ENCODE measurements at regions not wholly inside any gene's neighbourhood (a gene's known extent, or its start where the extent isn't known, plus 50 kb on each side); places are given as distances from the start of the nearest gene placed in this dataset.

- DNase-seq = no peak
Measured at GRCh38 chr1:5599541-5599940, 392.7 kb downstream of the NPHP4 start.

- DNase-seq = no peak
Measured at GRCh38 chr1:5598824-5599395, 393.3 kb downstream of the NPHP4 start.

DNA sequence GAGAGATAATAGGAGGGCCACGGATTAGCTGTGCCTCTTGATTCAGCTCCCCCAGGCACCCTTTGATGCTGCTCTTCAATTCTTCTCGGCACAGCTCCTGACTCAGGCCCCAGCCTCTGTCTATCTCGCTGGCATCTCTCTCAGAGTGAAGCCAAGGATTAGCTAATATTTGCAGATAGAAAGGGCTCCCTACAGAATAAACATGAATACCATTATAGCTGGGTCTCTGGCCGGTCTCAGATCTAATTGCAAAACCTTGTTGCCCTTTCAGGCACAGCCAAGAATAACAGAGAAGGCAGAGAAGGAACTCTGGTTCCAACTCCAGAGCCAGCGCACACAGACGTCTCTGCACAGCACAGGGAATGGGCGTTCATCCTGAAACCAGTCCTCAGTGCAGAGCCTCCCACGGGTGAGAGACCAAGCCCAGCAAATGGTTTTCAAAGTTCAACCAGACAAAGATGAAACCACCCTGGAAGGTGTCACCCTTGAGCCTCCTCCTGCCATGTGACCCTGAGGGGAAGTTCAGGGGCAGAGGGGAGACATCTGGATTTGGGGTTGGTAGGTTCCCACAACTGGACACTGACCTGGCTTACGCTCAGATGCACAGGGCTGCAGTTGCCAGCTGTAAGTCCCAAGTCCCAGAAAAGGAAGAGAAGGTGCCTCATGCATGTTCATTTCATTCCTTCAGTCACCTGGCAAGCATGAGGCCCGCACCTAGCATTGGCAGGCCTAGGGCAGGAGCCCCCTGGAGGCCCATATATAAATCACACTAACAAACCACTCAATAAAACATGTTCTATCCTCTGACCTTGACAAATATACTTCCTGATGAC, 394.0 kb downstream of the NPHP4 start:
- DNase-seq = no peak

DNA sequence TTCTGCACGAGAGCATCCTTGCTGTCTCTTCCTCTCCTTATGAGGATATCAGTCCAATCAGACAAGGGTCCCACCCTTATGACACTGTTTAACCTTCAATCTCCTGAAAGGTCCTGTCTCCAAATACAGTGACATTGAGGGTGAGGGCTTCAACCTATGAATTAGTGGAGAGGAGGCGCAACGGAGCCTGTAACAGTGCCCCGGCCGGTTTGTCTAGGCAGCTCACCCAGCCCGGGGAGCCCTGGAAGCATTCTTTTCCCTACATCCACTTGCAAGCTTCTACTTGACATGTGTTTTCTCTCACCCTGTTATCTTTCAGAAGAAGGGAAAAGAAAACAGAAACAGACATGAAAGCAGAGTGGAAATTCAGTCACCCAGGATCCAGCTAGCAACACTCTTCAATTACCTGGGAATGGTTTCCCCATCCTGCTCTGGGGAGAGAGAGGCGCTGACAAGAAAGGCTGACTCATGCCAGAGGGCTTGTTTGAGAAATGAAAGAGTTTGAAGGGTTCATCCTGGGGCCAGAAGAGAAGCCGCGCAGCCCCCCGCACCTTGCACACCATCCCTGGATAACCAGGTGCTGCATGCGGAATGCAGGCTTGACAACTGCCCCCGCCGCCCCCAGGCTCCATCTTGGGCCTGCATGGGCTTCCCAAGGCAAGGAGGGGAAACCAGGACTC, 394.9 kb downstream of the NPHP4 start:
- DNase-seq = no peak

- DNase-seq = no peak
Measured at GRCh38 chr1:5596651-5597050, 395.6 kb downstream of the NPHP4 start.

DNA sequence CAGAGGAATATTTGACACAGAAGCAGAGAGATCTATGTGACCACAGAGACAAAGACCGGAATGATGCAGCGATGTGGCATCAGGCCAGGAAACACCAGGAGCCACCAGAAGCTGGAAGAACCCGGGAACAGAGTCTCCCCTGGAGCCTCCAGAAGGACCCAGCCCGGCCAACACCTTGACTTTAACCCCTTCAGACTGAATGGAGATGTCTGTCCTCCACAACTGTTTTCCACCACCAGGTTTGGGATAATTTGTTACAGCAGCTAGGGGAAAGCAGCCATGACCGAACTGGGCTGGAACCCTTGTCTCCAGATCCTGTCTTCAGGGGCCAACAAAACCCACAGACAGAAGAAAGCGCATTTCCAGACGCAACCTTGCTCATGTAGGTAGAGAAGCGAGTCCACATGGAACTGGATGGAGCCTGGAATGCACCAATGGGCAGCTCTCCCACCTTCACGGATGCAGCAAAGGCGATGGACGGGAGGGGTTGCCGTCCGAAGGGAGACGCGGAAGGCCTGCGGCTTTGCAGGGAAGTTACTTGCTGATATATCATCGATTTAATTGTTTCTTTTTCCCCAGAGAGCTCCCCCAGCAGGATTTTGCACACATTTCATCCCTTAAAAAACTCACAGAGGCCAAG, 396.6 kb downstream of the NPHP4 start:
- DNase-seq = no peak

- DNase-seq = no peak
Measured at GRCh38 chr1:5594056-5594956, 397.9 kb downstream of the NPHP4 start.

DNA sequence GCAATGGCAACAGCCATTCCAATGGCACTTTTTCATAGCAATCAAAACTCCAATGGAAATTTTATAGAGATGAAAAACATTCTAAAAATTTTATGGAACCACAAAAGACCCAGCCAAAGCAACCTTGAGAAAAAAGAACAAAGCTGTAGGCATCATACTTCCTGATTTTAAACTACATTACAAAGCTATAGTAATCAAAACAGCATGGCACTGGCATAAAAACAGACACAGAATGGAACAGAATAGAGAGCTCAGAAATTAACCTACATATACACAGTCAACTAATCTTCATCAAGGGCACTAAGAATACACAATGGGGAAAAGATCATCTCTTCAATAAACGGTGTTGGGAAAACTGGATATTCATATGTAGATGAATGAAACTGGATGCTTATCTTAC, 401.5 kb downstream of the NPHP4 start:
- no peak for DNase-seq

DNA sequence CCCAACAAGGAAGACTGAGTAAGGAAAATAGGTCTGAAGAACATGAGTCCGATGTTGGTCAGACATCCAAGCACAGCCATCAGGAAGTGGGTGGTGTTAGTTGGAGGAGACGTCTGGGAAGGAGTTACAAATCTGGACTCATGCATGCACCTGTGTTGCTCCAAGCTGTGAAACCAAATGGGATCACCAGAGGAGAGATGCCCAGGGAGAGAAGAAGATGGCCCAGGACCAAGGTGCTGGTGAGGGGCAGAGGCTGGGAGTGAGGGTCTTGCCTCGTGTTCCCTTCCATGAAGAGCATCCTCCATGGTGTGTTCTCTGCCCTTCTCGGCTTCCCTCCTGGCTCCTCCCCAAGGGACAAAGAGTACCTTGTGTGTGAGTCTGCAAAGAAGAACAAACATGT, 405.6 kb downstream of the NPHP4 start:
- no peak for DNase-seq

GRCh38 chr1:5585256-5585655, 407.0 kb downstream of the NPHP4 start:
- DNase-seq = no peak

GRCh38 chr1:5580926-5581325, 411.3 kb downstream of the NPHP4 start:
- DNase-seq = no peak

- no peak for DNase-seq
Measured at GRCh38 chr1:5579966-5580365, 412.3 kb downstream of the NPHP4 start.

DNA sequence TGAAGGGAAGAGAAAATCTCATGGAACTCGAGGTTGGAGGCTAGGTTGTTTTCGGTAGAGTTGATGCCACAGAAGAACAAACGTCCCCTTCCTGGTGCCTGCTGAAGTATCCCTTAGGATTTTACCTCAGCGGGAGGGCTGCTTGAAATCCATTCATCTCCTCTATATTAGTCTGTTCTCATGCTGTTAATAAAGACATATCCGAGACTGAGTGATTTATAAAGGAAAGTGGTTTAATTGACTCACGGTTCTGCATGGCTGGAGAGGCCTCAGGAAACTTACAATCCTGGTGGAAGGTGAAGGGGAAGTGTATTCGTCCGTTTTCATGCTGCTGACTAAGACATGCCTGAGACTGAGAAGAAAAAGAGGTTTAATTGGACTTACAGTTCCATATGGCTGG, 413.5 kb downstream of the NPHP4 start:
- no peak for DNase-seq

- no peak for DNase-seq
Measured at GRCh38 chr1:5577255-5578040, 414.8 kb downstream of the NPHP4 start.

GRCh38 chr1:5576673-5577065, 415.6 kb downstream of the NPHP4 start:
- no peak for DNase-seq

GRCh38 chr1:5576011-5576672, 416.1 kb downstream of the NPHP4 start:
- DNase-seq = no peak

DNA sequence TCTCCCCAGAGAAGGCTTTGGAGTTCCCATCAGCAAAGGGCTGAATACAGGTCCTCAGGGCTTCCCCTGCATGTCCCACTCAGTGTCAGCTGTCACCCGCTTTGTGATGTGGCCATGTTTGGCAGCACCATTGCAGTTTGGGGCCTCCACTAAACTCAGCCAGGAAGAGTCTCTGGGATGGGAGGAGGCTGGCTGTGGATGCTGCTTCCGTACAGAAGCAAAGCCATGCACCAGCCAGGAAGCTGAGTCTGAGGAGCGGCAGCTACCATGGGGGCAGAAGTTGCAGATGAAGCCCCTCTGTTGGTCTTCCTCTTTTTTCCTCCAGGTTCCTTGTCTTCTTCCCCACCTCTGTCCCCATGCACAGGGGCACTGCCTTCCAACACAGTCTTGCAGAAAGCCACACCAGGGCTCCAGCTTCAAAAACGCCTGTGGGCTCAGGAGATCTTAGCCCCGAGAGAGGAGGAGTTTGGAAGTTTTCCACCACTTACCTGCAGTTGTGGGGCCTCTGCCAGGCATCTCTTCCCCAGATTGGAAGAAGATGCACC, 416.8 kb downstream of the NPHP4 start:
- no peak for DNase-seq

- DNase-seq = no peak
Measured at GRCh38 chr1:5574641-5575040, 417.6 kb downstream of the NPHP4 start.

GRCh38 chr1:5572794-5573193, 419.4 kb downstream of the NPHP4 start:
- no peak for DNase-seq

DNA sequence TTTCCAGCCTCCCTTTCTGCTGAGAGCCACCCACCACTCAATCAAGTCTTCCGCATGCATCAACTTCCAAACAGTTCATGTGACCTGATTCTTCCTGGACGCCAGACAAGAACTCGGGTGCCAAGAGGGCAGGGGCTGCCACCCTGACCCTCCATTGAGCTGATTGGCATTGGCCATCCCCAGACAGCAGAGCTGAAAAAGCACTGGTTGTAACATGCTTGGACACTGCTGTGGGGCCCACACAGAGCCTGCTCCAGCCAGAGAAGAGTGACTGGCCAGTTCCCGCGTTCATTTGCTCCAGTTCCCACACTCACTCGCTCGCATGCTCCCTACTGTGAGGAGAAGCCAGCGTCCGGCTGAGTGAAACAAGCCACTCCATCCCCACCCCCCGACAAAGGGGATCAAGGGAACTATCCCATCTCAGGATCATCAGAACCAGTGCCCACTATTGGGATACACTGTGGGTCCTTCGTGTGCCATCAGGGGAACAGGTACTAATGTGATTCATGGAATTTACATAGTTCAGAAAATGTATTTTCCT, 420.3 kb downstream of the NPHP4 start:
- no peak for DNase-seq
